ENCODE measurements at regions not wholly inside any gene's neighbourhood (a gene's known extent, or its start where the extent isn't known, plus 50 kb on each side); places are given as distances from the start of the nearest gene placed in this dataset.
A peak's percentile ranks its signal among the peaks of the same experiment; 100 is the strongest.

DNA sequence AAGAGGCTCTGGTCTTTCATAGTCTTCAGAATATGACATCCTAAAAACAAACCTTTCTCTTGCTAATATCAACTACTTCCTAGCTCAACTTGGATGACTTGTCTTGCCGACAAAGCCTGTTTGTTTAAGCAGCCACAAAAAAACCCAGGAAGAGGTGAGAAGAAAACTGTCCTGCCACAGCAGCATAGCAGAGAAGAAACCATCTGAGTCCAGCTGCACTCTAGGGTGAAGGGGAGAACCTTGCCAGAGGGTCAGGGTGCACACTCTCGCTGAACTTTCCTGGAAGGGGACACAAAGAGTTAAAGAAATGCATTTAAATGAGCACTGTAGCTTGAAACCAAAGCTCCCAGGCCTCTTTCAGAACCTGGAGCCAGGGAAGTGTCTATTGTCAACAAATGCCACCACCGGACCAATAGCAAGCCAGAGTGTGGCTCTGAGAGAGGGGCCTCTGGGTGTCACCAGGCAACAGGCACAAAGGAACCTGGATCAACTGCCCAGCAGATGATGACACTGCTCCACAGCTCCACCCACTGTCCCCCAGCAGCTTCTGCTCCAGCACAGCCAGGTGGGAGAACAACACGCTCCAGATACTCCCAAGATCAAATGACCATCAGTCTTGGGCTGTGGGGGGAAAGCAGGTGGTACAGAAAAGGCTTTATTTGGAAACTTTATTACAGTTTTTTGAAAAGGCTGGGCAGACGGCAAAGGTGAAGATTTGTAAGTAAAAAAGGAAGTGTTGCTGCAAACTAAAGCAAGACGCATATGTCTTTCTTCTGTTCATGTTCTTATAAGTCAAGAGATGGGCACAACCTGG, 105.7 kb downstream of the RASSF10 start (continued):
- TF ChIP-seq SNIP1 (IDR thresholded peaks at IDR 0.05; ENCODE audit: low read depth) = no peak
- TF ChIP-seq JUND (IDR thresholded peaks at IDR 0.05; ENCODE audit: borderline replicate concordance, low read depth, low read length) = 0 out of 2 replicates have a peak, but pooled peaks have one; percentile 31
- TF ChIP-seq JUND (tag; IDR thresholded peaks at IDR 0.05; ENCODE audit: borderline replicate concordance, low read depth, low read length) = no peak; the same call in 2 of the 3 replicates
- TF ChIP-seq JUN (IDR thresholded peaks at IDR 0.05; ENCODE audit: borderline replicate concordance, low read depth, low read length) = no peak
- no peak for TF ChIP-seq JUN (CRISPR knock-in tag; IDR thresholded peaks at IDR 0.05; ENCODE audit: borderline replicate concordance)
- TF ChIP-seq, protein P1, sequence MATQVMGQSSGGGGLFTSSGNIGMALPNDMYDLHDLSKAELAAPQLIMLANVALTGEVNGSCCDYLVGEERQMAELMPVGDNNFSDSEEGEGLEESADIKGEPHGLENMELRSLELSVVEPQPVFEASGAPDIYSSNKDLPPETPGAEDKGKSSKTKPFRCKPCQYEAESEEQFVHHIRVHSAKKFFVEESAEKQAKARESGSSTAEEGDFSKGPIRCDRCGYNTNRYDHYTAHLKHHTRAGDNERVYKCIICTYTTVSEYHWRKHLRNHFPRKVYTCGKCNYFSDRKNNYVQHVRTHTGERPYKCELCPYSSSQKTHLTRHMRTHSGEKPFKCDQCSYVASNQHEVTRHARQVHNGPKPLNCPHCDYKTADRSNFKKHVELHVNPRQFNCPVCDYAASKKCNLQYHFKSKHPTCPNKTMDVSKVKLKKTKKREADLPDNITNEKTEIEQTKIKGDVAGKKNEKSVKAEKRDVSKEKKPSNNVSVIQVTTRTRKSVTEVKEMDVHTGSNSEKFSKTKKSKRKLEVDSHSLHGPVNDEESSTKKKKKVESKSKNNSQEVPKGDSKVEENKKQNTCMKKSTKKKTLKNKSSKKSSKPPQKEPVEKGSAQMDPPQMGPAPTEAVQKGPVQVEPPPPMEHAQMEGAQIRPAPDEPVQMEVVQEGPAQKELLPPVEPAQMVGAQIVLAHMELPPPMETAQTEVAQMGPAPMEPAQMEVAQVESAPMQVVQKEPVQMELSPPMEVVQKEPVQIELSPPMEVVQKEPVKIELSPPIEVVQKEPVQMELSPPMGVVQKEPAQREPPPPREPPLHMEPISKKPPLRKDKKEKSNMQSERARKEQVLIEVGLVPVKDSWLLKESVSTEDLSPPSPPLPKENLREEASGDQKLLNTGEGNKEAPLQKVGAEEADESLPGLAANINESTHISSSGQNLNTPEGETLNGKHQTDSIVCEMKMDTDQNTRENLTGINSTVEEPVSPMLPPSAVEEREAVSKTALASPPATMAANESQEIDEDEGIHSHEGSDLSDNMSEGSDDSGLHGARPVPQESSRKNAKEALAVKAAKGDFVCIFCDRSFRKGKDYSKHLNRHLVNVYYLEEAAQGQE (IDR thresholded peaks at IDR 0.05; ENCODE audit: borderline replicate concordance) = peak; percentile 82
- TF ChIP-seq, protein P1 (CRISPR knock-in tag; IDR thresholded peaks at IDR 0.05; ENCODE audit: low read depth) = no peak
- no peak for TF ChIP-seq KLF16 (IDR thresholded peaks at IDR 0.05)
- no peak for TF ChIP-seq MED1 (CRISPR knock-in tag; IDR thresholded peaks at IDR 0.05; ENCODE audit: borderline replicate concordance)
- TF ChIP-seq CSDE1 (IDR thresholded peaks at IDR 0.05) = no peak
- no peak for TF ChIP-seq NONO (IDR thresholded peaks at IDR 0.05; ENCODE audit: low read depth in 2 of 2, low read length in 1 of 2)
- TF ChIP-seq SOX6 (IDR thresholded peaks at IDR 0.05) = peak; percentile 32; the same call in 1 of the 2 replicates
- TF ChIP-seq ZNF551 (CRISPR knock-in tag; IDR thresholded peaks at IDR 0.05) = no peak
- peak; percentile 24 to 38; a peak in 2 of 4 replicates for TF ChIP-seq MAZ (CRISPR knock-in tag; conservative IDR thresholded peaks at IDR 0.05 in 1 of 2, IDR thresholded peaks at IDR 0.05 in 1 of 2)
- TF ChIP-seq ZSCAN32 (CRISPR knock-in tag; IDR thresholded peaks at IDR 0.05) = no peak
- TF ChIP-seq, protein P2, sequence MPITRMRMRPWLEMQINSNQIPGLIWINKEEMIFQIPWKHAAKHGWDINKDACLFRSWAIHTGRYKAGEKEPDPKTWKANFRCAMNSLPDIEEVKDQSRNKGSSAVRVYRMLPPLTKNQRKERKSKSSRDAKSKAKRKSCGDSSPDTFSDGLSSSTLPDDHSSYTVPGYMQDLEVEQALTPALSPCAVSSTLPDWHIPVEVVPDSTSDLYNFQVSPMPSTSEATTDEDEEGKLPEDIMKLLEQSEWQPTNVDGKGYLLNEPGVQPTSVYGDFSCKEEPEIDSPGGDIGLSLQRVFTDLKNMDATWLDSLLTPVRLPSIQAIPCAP (CRISPR knock-in tag; IDR thresholded peaks at IDR 0.05; ENCODE audit: borderline replicate concordance) = no peak
- TF ChIP-seq, protein P3, sequence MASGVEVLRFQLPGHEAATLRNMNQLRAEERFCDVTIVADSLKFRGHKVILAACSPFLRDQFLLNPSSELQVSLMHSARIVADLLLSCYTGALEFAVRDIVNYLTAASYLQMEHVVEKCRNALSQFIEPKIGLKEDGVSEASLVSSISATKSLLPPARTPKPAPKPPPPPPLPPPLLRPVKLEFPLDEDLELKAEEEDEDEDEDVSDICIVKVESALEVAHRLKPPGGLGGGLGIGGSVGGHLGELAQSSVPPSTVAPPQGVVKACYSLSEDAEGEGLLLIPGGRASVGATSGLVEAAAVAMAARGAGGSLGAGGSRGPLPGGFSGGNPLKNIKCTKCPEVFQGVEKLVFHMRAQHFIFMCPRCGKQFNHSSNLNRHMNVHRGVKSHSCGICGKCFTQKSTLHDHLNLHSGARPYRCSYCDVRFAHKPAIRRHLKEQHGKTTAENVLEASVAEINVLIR (CRISPR knock-in tag; IDR thresholded peaks at IDR 0.05) = no peak
- TF ChIP-seq TBP (optimal IDR thresholded peaks at IDR 0.05; ENCODE audit: low read depth, low read length) = no peak
